ENCODE measurements at regions not wholly inside any gene's neighbourhood (a gene's known extent, or its start where the extent isn't known, plus 50 kb on each side); places are given as distances from the start of the nearest gene placed in this dataset.

DNA sequence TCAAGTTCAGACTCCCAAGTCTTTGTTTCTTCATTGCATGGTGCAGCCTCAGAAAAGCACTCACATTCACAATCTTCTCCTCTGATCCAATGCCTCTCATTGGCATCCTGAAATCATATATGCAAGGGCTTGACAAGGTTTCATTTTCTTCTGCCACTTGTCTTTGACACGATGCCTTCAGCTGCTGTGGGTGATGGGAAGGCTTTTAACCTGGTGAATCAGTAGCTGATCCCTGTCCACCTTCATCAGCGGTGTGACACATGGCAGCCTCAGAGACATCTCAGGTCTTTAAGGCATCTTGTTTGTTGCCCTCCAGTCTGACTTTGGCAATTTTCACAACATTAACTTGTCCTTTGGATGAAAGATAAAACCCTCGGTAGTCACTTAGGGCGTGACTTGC, 147.2 kb downstream of the PRELID2 start:
- TF ChIP-seq CTCF (IDR thresholded peaks at IDR 0.05; ENCODE audit: insufficient read depth, low read depth, low read length) (no peak), EZH2 (IDR thresholded peaks at IDR 0.05; ENCODE audit: insufficient read depth, low read length) (no peak)

Measured in astrocyte (in vitro differentiated cells and primary cell).